B cell (primary cell): ENCODE measurements at regions not wholly inside any gene's neighbourhood (a gene's known extent, or its start where the extent isn't known, plus 50 kb on each side); places are given as distances from the start of the nearest gene placed in this dataset.
"Not testable (repeated sequence)": the region's sequence is repeated elsewhere in the genome, so short reads cannot be mapped to it uniquely, and the experiment has no call there.

Source experiments
- ATAC-seq: fragments of 200-7000 bp; cut with Tn5 transposase; one replicate; pipeline ENCODE4 v1.10.0; 2021; ENCODE audit warnings: low read depth, mild to moderate bottlenecking, moderate number of reproducible peaks, moderate library complexity
- CTCF ChIA-PET: fragments of 350-600 bp; sonication (Branson Sonifier 250); formaldehyde crosslinking; loops from one replicate; lab custom pipeline; 2021; ENCODE audit warnings: antibody characterized with exemption, inconsistent platforms; lab: Charles Lee
- POLR2A ChIA-PET: fragments of 350-600 bp; sonication (Branson Sonifier 250); formaldehyde crosslinking; loops from one replicate; lab custom pipeline; 2021; ENCODE audit warnings: antibody characterized with exemption; lab: Charles Lee
- DNase-seq: peaks from one replicate; pipeline ENCODE4 v3.0.0; 2013
- H2AFZ ChIP-seq: 2 replicates; pipeline ENCODE4 v1.6.1; 2012; ENCODE audit warnings: mild to moderate bottlenecking, low read depth, low read length; ENCODE audit not compliant: insufficient read depth, poor library complexity, severe bottlenecking
- H3K27ac ChIP-seq, 2 donors: 1 replicate in 1 of 2; 2 replicates in 1 of 2; pipeline ENCODE4 v1.5.1; 2012 to 2013; ENCODE audit warnings: low read length in 2 of 2, mild to moderate bottlenecking in 2 of 2, moderate library complexity in 1 of 2
- H3K27me3 ChIP-seq, 4 experiments: fragments of 200-600 bp in 1 of 4; sonication (generic) in 1 of 4; replicated peaks in 1 of 4; 1 replicate in 2 of 4; 2 replicates in 2 of 4; pipeline versions ENCODE4 v1.6.1 to v1.7.0; 2013 to 2016; ENCODE audit warnings: low read length in 3 of 4, mild to moderate bottlenecking in 2 of 4, mixed read lengths in 1 of 4, moderate library complexity in 1 of 4; ENCODE audit not compliant: insufficient read depth in 4 of 4, control insufficient read depth in 3 of 4; ENCODE audit errors: control extremely low read depth in 1 of 4
- H3K36me3 ChIP-seq, 2 experiments: replicated peaks in 1 of 2; 1 replicate in 1 of 2; 2 replicates in 1 of 2; pipeline versions ENCODE4 v1.6.1 to v1.7.1; 2013; ENCODE audit warnings: low read length in 1 of 2; ENCODE audit not compliant: insufficient read depth in 2 of 2, control insufficient read depth in 1 of 2; ENCODE audit errors: control extremely low read depth in 1 of 2, extremely low read depth in 1 of 2
- H3K4me1 ChIP-seq, 2 donors: fragments of 200-600 bp in 1 of 2; sonication (generic) in 1 of 2; 1 replicate in 1 of 2; 2 replicates in 1 of 2; pipeline versions ENCODE4 v1.5.1 to v1.6.1; 2013 to 2017; ENCODE audit warnings: low read length in 2 of 2; ENCODE audit not compliant: control insufficient read depth in 2 of 2, insufficient read depth in 2 of 2
- H3K4me2 ChIP-seq: replicated peaks from 2 replicates; pipeline ENCODE3; 2012; ENCODE audit warnings: mild to moderate bottlenecking, low read depth, low read length; ENCODE audit not compliant: poor library complexity, severe bottlenecking
- H3K4me3 ChIP-seq, 5 experiments: fragments of 200-600 bp in 1 of 5; sonication (generic) in 1 of 5; 1 replicate in 3 of 5; 2 replicates in 2 of 5; pipeline versions ENCODE4 v1.5.1 to v1.7.0; 2011 to 2016; ENCODE audit warnings: low read length in 4 of 5, mild to moderate bottlenecking in 4 of 5, low read depth in 2 of 5, control low read depth in 1 of 5, moderate library complexity in 1 of 5; ENCODE audit not compliant: insufficient read depth in 1 of 5; ENCODE audit errors: control extremely low read depth in 1 of 5, extremely low read depth in 1 of 5
- H3K79me2 ChIP-seq: fragments of 200-600 bp; sonication (generic); one replicate; pipeline ENCODE4 v1.6.0; 2016; ENCODE audit warnings: low read length; ENCODE audit not compliant: control insufficient read depth, insufficient read depth
- H3K9ac ChIP-seq: fragments of 200-600 bp; sonication (generic); 2 replicates; pipeline ENCODE4 v1.6.1; 2017; ENCODE audit warnings: mild to moderate bottlenecking, low read length, moderate library complexity
- H3K9me3 ChIP-seq, 3 donors: one replicate each; pipeline versions ENCODE4 v1.6.1 to v1.7.1; 2013; ENCODE audit warnings: low read length in 2 of 3; ENCODE audit not compliant: control insufficient read depth in 2 of 3, insufficient read depth in 1 of 3; ENCODE audit errors: control extremely low read depth in 1 of 3
- H4K20me1 ChIP-seq: 2 replicates; pipeline ENCODE4 v1.6.0; 2012; ENCODE audit warnings: mild to moderate bottlenecking, low read length; ENCODE audit not compliant: insufficient read depth, control insufficient read depth, poor library complexity, severe bottlenecking
- H3K27ac Mint-ChIP-seq: one replicate; pipeline ENCODE4 v1.8.0; 2021; ENCODE audit warnings: mixed read lengths
- H3K27me3 Mint-ChIP-seq: one replicate; pipeline ENCODE4 v1.8.0; 2021; ENCODE audit warnings: mixed read lengths
- H3K4me1 Mint-ChIP-seq: one replicate; pipeline ENCODE4 v1.8.0; 2021; ENCODE audit warnings: mixed read lengths
- H3K4me3 Mint-ChIP-seq: one replicate; pipeline ENCODE4 v1.8.0; 2021; ENCODE audit warnings: mixed read lengths
- H3K9me3 Mint-ChIP-seq: one replicate; pipeline ENCODE4 v1.8.0; 2022; ENCODE audit warnings: mixed read lengths; ENCODE audit not compliant: insufficient read depth
- WGBS: methylation state at CpG from one replicate; pipeline ENCODE4 v1.1.5; 2013; ENCODE audit warnings: missing lambda C conversion rate; ENCODE audit not compliant: insufficient coverage; 5-methylcytosine and 5-hydroxymethylcytosine counted together
- intact Hi-C: fragments of 100-400 bp; cut with micrococcal nuclease; formaldehyde crosslinking; loops from one replicate; pipeline ENCODE4 v1.10.0; 2022

GRCh38 chr7:6955990-6956566 lies 130.0 kb upstream of the CCZ1B start:
- H3K9me3 ChIP-seq, H3K4me3 ChIP-seq, H3K9me3 Mint-ChIP-seq, H3K36me3 ChIP-seq, H3K4me2 ChIP-seq, H3K9ac ChIP-seq, H3K27me3 ChIP-seq, H4K20me1 ChIP-seq, DNase-seq, H3K27ac ChIP-seq, H3K4me1 Mint-ChIP-seq, intact Hi-C loops, ATAC-seq, H3K79me2 ChIP-seq, H3K27ac Mint-ChIP-seq, H3K4me1 ChIP-seq, H3K4me3 Mint-ChIP-seq, H2AFZ ChIP-seq: not testable (repeated sequence)
- CTCF ChIA-PET = interaction anchor here (0.6 kb wide), 1 partner anchor 13 kb away, joined by 3 read pairs; no protein-coding TSS in a partner anchor
- 94% methylated on average over 7 of the region's 12 CpGs for WGBS
- POLR2A ChIA-PET = interaction anchor here (0.7 kb wide), 1 partner anchor 1168 kb away, joined by 4 read pairs; no protein-coding TSS in a partner anchor
- H3K27me3 Mint-ChIP-seq = peaks cover 23% of the 10 kb centered on the region

GRCh38 chr7:6958371-6958770 lies 132.3 kb upstream of the CCZ1B start:
- H3K27me3 Mint-ChIP-seq = peaks cover 31% of the 10 kb centered on the region
- H4K20me1 ChIP-seq, H3K4me3 ChIP-seq, H3K27ac Mint-ChIP-seq, H3K36me3 ChIP-seq, H3K9me3 ChIP-seq, POLR2A ChIA-PET, CTCF ChIA-PET, H3K4me3 Mint-ChIP-seq, ATAC-seq, H3K27ac ChIP-seq, H3K9me3 Mint-ChIP-seq, intact Hi-C loops, H3K4me1 ChIP-seq, H3K27me3 ChIP-seq, H3K79me2 ChIP-seq, H3K4me1 Mint-ChIP-seq, H3K9ac ChIP-seq, H3K4me2 ChIP-seq, H2AFZ ChIP-seq, DNase-seq: not testable (repeated sequence)
- WGBS = 98% methylated on average over 13 of the region's 15 CpGs

DNA sequence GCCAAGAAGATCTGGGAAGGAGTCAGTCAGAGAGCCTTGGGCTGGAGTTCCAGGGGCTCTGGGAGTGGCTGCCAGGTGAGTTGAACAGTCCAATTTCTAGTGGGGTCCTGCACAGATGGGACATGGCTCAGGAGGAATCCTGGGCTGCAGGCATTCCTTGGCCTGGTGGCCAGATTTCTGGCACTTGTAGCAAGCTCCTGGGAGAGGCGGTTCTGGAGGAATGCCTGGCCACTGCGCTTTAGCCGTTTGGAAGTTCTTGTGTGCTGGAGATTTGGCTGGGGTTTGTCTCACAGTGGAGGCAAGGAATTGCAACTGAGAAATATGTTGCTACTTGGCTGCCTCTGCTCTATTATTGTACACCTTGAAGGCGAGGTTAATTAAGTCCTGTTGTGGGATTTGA lies 133.9 kb upstream of the CCZ1B start:
- H3K9me3 Mint-ChIP-seq, H3K36me3 ChIP-seq, H3K4me3 Mint-ChIP-seq, H3K27me3 ChIP-seq, H3K79me2 ChIP-seq, POLR2A ChIA-PET, intact Hi-C loops, H3K27ac ChIP-seq, DNase-seq, H3K4me1 ChIP-seq, H3K4me3 ChIP-seq, H3K9ac ChIP-seq, CTCF ChIA-PET, H3K27ac Mint-ChIP-seq, H3K9me3 ChIP-seq, H4K20me1 ChIP-seq, H3K4me2 ChIP-seq, ATAC-seq, H2AFZ ChIP-seq, H3K4me1 Mint-ChIP-seq: not testable (repeated sequence)
- H3K27me3 Mint-ChIP-seq = peaks cover 28% of the 10 kb centered on the region
- WGBS = 90% methylated on average over 4 of the region's 4 CpGs

DNA sequence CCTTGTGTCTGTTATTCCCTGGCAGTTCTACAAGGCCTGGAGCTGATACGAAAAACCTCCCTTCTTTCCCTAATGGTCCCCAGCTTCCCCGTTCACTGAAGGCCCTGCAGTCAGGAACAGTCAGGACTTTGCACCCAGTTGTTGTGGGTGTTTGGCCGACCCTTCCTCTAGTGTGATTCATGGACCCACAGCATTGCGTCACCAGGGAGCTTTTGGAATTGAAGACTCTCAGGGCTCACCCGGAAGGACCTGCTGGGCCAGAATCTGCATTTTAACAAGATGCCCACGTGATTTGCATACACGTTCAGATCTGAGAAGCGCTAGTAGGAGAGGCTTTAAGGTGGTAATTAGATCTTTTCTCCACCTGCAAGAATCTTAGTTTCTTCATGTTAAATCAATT lies 136.8 kb upstream of the CCZ1B start:
- POLR2A ChIA-PET, H3K36me3 ChIP-seq, H3K4me3 Mint-ChIP-seq, H3K79me2 ChIP-seq, H3K4me1 Mint-ChIP-seq, H3K4me1 ChIP-seq, H3K27ac Mint-ChIP-seq, ATAC-seq, H3K9me3 ChIP-seq, H3K9me3 Mint-ChIP-seq, H3K4me3 ChIP-seq, intact Hi-C loops, H4K20me1 ChIP-seq, H3K27me3 ChIP-seq, DNase-seq, CTCF ChIA-PET, H2AFZ ChIP-seq, H3K27ac ChIP-seq, H3K4me2 ChIP-seq, H3K9ac ChIP-seq: not testable (repeated sequence)
- peaks cover 31% of the 10 kb centered on the region for H3K27me3 Mint-ChIP-seq
- 95% methylated on average over 3 of the region's 8 CpGs for WGBS
